ENCODE measurements at regions not wholly inside any gene's neighbourhood (a gene's known extent, or its start where the extent isn't known, plus 50 kb on each side); places are given as distances from the start of the nearest gene placed in this dataset.

- Histone ChIP-seq H3K4me1 (peaks cover 12% of the 10 kb centered on the region), H3K79me2 (no peaks in the 10 kb centered on the region), H3K4me2 (ENCODE audit: low read length) (no peak overlapping the region), H3K9me3 (ENCODE audit: control insufficient read depth, low read length) (no peaks in the 10 kb centered on the region), H3K9ac (no peak overlapping the region), H2AFZ (no peak overlapping the region), H3K36me3 (ENCODE audit: control insufficient read depth, insufficient read depth, low read length) (no peaks in the 10 kb centered on the region), H3K4me3 (ENCODE audit: low read depth, low read length) (no peak overlapping the region), H3K27me3 (ENCODE audit: control insufficient read depth, insufficient read depth, low read length) (no peaks in the 10 kb centered on the region), H3K27ac (no peak overlapping the region)
- TF ChIP-seq, protein P1, sequence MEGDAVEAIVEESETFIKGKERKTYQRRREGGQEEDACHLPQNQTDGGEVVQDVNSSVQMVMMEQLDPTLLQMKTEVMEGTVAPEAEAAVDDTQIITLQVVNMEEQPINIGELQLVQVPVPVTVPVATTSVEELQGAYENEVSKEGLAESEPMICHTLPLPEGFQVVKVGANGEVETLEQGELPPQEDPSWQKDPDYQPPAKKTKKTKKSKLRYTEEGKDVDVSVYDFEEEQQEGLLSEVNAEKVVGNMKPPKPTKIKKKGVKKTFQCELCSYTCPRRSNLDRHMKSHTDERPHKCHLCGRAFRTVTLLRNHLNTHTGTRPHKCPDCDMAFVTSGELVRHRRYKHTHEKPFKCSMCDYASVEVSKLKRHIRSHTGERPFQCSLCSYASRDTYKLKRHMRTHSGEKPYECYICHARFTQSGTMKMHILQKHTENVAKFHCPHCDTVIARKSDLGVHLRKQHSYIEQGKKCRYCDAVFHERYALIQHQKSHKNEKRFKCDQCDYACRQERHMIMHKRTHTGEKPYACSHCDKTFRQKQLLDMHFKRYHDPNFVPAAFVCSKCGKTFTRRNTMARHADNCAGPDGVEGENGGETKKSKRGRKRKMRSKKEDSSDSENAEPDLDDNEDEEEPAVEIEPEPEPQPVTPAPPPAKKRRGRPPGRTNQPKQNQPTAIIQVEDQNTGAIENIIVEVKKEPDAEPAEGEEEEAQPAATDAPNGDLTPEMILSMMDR (IDR thresholded peaks at IDR 0.05): no peak
Measured at GRCh38 chr10:80739963-80740715, 202.4 kb downstream of the SH2D4B start.

DNA sequence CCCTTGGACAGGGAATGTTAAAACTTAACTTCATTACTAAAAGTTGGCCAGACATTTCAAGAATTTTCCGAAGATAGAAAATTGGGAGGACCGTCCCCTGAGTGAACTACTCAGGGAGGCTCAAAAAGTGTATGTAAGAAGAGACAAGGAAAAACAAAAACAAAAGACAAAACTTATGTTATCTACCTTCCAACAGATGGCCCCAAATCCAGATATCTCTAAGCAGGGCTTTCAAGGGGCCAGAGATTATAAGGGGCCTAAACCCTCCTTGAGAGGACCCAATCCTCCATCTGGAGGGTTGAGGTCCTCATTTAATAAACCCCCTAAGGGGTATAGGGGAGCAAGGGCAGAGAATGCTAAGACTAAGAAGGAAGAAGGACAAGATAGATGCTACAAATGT is 203.6 kb downstream of the SH2D4B start:
- TF ChIP-seq, protein P1 (IDR thresholded peaks at IDR 0.05): no peak
- no peak overlapping the region for H3K4me3 ChIP-seq (ENCODE audit: low read depth, low read length)
- no peaks in the 10 kb centered on the region for H3K79me2 ChIP-seq
- H3K36me3 ChIP-seq (ENCODE audit: control insufficient read depth, insufficient read depth, low read length): no peaks in the 10 kb centered on the region
- no peak overlapping the region for H3K27ac ChIP-seq
- H3K9ac ChIP-seq: no peak overlapping the region
- peaks cover 7% of the 10 kb centered on the region for H3K4me1 ChIP-seq
- H3K4me2 ChIP-seq (ENCODE audit: low read length): no peak overlapping the region
- H3K27me3 ChIP-seq (ENCODE audit: control insufficient read depth, insufficient read depth, low read length): no peaks in the 10 kb centered on the region
- no peak overlapping the region for H2AFZ ChIP-seq
- H3K9me3 ChIP-seq (ENCODE audit: control insufficient read depth, low read length): no peaks in the 10 kb centered on the region

DNA sequence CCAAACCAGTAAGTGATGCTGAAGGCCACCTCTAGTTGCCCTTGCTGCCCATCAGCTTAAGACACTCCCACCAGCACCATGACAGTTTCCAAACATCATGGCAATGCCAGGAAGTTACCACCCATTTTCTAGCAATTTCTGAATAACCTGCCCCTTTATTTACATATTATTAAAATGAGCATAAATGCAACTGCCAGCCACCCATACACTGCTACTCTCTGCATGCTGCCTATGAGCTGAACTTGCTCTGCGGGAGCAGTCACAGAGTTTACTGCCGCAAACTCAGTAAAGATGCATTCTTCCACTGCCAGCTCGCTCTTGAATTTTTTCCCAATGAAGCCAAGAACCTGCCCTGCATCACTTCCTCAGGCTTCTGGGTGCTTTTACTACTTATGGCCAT is 212.6 kb downstream of the SH2D4B start:
- no peak overlapping the region for H3K4me3 ChIP-seq (ENCODE audit: low read depth, low read length)
- H3K4me1 ChIP-seq: peaks cover 28% of the 10 kb centered on the region
- H3K79me2 ChIP-seq: no peaks in the 10 kb centered on the region
- no peaks in the 10 kb centered on the region for H3K9me3 ChIP-seq (ENCODE audit: control insufficient read depth, low read length)
- H2AFZ ChIP-seq: no peak overlapping the region
- no peaks in the 10 kb centered on the region for H3K27me3 ChIP-seq (ENCODE audit: control insufficient read depth, insufficient read depth, low read length)
- H3K4me2 ChIP-seq (ENCODE audit: low read length): no peak overlapping the region
- TF ChIP-seq, protein P1 (IDR thresholded peaks at IDR 0.05): no peak
- H3K27ac ChIP-seq: no peak overlapping the region
- H3K9ac ChIP-seq: no peak overlapping the region
- H3K36me3 ChIP-seq (ENCODE audit: control insufficient read depth, insufficient read depth, low read length): no peaks in the 10 kb centered on the region

DNA sequence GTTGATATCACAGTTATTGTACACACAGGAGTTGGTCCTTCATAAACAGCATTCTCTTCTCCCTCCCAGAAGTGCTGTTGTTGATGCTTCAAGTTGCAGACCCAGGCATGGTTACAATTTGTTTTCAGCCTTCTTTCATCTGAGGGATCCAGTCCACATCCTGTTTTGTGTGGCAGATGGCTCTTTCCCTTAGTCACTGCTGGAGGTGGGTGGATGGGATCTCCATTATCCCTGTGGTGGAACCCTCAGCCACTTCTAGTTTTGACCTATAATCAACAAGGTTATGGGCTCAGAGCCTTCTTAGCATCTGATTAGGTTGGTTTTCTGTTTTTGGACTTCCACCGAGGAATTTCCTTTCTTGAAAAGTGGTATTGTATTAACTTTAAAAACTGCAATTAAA is 214.2 kb downstream of the SH2D4B start:
- H3K36me3 ChIP-seq (ENCODE audit: control insufficient read depth, insufficient read depth, low read length): no peaks in the 10 kb centered on the region
- H3K9ac ChIP-seq: no peak overlapping the region
- H3K4me1 ChIP-seq: peaks cover 38% of the 10 kb centered on the region
- no peaks in the 10 kb centered on the region for H3K9me3 ChIP-seq (ENCODE audit: control insufficient read depth, low read length)
- H3K4me3 ChIP-seq (ENCODE audit: low read depth, low read length): no peak overlapping the region
- TF ChIP-seq, protein P1 (IDR thresholded peaks at IDR 0.05): no peak
- H3K79me2 ChIP-seq: no peaks in the 10 kb centered on the region
- H3K27ac ChIP-seq: no peak overlapping the region
- H3K27me3 ChIP-seq (ENCODE audit: control insufficient read depth, insufficient read depth, low read length): no peaks in the 10 kb centered on the region
- no peak overlapping the region for H2AFZ ChIP-seq
- no peak overlapping the region for H3K4me2 ChIP-seq (ENCODE audit: low read length)

GRCh38 chr10:80753612-80754011 is 215.9 kb downstream of the SH2D4B start:
- no peak overlapping the region for H3K9ac ChIP-seq
- no peaks in the 10 kb centered on the region for H3K27me3 ChIP-seq (ENCODE audit: control insufficient read depth, insufficient read depth, low read length)
- H3K79me2 ChIP-seq: no peaks in the 10 kb centered on the region
- H3K4me3 ChIP-seq (ENCODE audit: low read depth, low read length): no peak overlapping the region
- peak overlapping the region; percentile 43 for H2AFZ ChIP-seq
- peak overlapping the region; percentile 66 for H3K27ac ChIP-seq
- H3K9me3 ChIP-seq (ENCODE audit: control insufficient read depth, low read length): no peaks in the 10 kb centered on the region
- TF ChIP-seq, protein P1 (IDR thresholded peaks at IDR 0.05): no peak
- H3K4me2 ChIP-seq (ENCODE audit: low read length): no peak overlapping the region
- no peaks in the 10 kb centered on the region for H3K36me3 ChIP-seq (ENCODE audit: control insufficient read depth, insufficient read depth, low read length)
- peaks cover 36% of the 10 kb centered on the region for H3K4me1 ChIP-seq
